ENCODE measurements at regions not wholly inside any gene's neighbourhood (a gene's known extent, or its start where the extent isn't known, plus 50 kb on each side); places are given as distances from the start of the nearest gene placed in this dataset.

DNA sequence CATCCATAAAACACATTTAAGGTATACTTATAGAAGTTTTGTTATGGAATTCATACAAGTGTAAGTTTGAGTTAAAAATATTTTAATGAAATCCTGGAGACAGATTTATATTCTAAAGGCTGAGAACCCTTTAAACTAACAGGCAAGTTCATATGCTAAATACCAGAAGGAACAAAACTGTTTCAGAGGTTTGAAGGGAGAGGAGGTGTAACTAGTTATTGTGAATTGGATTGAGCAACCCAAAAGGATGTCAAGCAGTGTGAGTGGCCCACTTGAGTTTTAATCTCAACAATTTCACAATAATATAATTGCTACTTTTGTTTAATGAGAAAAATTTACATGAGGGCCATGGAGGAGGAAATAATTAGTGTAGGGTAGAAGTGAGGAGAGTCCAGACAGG, 348.5 kb upstream of the ACTBL2 start:
- DNase-seq (ENCODE audit: low spot score in 2 of 2): no peak
- Histone ChIP-seq H3K4me3 (no peak overlapping the region), H3K27me3 (no peaks in the 10 kb centered on the region), H3K36me3 (no peaks in the 10 kb centered on the region), H3K9me3 (no peaks in the 10 kb centered on the region), H3K4me1 (no peaks in the 10 kb centered on the region), H3K27ac (no peak overlapping the region)
- intact Hi-C loops (cut with DNase I): no loop called here
- TF ChIP-seq, protein P1, sequence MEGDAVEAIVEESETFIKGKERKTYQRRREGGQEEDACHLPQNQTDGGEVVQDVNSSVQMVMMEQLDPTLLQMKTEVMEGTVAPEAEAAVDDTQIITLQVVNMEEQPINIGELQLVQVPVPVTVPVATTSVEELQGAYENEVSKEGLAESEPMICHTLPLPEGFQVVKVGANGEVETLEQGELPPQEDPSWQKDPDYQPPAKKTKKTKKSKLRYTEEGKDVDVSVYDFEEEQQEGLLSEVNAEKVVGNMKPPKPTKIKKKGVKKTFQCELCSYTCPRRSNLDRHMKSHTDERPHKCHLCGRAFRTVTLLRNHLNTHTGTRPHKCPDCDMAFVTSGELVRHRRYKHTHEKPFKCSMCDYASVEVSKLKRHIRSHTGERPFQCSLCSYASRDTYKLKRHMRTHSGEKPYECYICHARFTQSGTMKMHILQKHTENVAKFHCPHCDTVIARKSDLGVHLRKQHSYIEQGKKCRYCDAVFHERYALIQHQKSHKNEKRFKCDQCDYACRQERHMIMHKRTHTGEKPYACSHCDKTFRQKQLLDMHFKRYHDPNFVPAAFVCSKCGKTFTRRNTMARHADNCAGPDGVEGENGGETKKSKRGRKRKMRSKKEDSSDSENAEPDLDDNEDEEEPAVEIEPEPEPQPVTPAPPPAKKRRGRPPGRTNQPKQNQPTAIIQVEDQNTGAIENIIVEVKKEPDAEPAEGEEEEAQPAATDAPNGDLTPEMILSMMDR (IDR thresholded peaks at IDR 0.05): no peak

DNA sequence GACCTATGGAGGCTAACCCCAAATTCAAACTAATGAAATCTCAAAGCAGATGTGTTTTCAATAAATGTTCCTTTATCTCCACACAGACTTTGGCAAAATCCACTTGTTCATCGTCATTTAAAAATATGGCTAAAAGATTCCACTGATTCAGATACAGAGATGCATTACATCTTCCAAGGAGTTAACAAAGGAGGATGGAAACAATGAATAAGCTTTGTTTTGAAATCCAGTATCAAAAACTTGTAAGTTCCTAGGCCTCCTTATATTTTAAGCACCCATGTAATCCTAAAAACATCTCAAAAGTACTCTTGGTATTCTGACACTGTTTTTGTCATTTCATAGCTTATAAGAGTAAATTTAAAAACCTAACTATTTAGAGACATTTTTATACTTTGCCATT, 345.6 kb upstream of the ACTBL2 start:
- Histone ChIP-seq H3K27ac (no peak overlapping the region), H3K4me3 (no peak overlapping the region), H3K4me1 (no peaks in the 10 kb centered on the region), H3K27me3 (no peaks in the 10 kb centered on the region), H3K9me3 (no peaks in the 10 kb centered on the region), H3K36me3 (no peaks in the 10 kb centered on the region)
- intact Hi-C loops (cut with DNase I): no loop called here
- DNase-seq (ENCODE audit: low spot score in 2 of 2): no peak
- TF ChIP-seq, protein P1 (IDR thresholded peaks at IDR 0.05): no peak

DNA sequence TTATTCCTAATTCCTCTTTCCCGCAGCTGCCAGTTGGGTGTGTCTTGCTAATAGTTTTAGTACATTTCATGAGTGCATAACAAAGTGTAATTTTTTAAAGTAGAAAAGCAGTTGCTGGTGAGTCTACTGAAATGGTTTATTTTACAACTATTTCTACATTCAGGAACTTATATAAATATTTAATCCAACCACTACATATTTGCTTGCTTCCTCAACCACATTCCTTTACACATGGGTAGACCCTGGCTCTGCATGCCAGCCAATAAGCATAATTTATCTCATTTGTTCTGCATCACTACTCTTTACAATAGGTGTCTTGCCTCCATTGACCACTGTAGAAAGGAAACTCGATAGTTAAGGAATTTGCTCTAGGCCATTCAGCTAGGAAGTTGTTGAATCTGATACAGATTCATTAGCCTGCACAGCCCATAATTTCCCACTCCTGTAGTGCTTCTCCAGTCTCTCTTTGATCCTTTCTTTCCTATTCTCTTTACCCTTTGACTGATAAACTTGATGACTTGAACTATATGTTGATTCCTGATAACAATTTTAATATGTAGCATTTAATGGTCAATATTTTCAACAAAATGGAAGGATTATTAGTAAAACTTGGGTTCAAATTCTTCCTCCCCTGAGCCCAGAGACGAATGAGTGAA, 342.5 kb upstream of the ACTBL2 start:
- DNase-seq (ENCODE audit: low spot score in 2 of 2): no peak
- Histone ChIP-seq H3K27me3 (no peaks in the 10 kb centered on the region), H3K9me3 (peaks cover 8 to 9% of the 10 kb centered on the region in 2 donors), H3K4me3 (no peak overlapping the region), H3K27ac (no peak overlapping the region), H3K4me1 (no peaks in the 10 kb centered on the region), H3K36me3 (no peaks in the 10 kb centered on the region)
- TF ChIP-seq, protein P1 (IDR thresholded peaks at IDR 0.05): no peak
- intact Hi-C loops (cut with DNase I): no loop called here

GRCh38 chr5:57824623-57825022, 342.0 kb upstream of the ACTBL2 start:
- intact Hi-C loops (cut with DNase I): no loop called here
- Histone ChIP-seq H3K27me3 (no peaks in the 10 kb centered on the region), H3K9me3 (peaks cover 8 to 9% of the 10 kb centered on the region in 2 donors), H3K4me1 (no peaks in the 10 kb centered on the region), H3K4me3 (no peak overlapping the region), H3K36me3 (no peaks in the 10 kb centered on the region), H3K27ac (no peak overlapping the region)
- no peak for DNase-seq (ENCODE audit: low spot score in 2 of 2)
- TF ChIP-seq, protein P1 (IDR thresholded peaks at IDR 0.05): no peak

DNA sequence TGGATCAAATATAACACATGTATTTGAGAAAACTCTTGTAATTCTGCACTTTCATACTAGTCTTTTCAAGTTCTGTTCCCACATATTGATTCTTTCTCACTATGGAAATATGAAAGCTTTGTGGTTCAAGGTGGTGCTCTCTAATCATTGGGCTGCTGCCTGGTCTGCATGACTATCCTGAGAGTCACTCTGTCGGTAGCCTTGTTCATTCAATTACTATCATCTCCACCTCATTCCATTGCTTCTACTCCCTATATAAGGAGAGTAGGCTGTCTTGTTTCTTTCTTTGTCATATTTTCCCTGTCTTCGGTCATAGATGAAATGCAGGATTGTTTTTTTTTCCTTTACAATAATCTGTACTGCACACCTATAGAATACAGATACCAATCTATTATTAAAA, 341.4 kb upstream of the ACTBL2 start:
- intact Hi-C loops (cut with DNase I): no loop called here
- no peak overlapping the region for H3K4me3 ChIP-seq
- no peaks in the 10 kb centered on the region for H3K36me3 ChIP-seq
- H3K9me3 ChIP-seq: peaks cover 8 to 9% of the 10 kb centered on the region in 2 donors
- H3K27me3 ChIP-seq: no peaks in the 10 kb centered on the region
- no peak for DNase-seq (ENCODE audit: low spot score in 2 of 2)
- no peak overlapping the region for H3K27ac ChIP-seq
- no peaks in the 10 kb centered on the region for H3K4me1 ChIP-seq
- TF ChIP-seq, protein P1 (IDR thresholded peaks at IDR 0.05): no peak

DNA sequence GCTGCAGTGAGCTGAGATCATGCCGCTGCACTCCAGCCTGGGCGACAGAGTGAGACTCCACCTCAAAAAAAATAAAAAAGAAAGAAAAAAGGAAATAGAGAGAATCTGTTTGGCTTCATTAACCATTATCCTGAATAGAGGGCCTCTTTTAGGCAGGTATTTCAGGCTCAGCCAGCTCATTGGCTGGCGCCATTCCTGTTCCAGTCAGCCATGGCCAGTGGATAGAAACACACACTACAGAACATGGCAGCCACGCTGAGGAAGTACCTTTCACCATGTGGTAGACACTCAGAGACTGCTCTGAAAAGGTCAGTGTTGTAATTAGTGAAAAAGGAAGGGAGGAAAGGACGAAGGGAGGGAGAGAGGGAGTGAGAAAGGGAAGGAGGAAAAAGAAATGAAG, 340.0 kb upstream of the ACTBL2 start:
- intact Hi-C loops (cut with DNase I): no loop called here
- TF ChIP-seq, protein P1 (IDR thresholded peaks at IDR 0.05): no peak

More for the DNA sequence above, 340.0 kb upstream of the ACTBL2 start:
- no peaks in the 10 kb centered on the region for H3K27me3 ChIP-seq
- H3K4me3 ChIP-seq: no peak overlapping the region
- no peaks in the 10 kb centered on the region for H3K36me3 ChIP-seq
- H3K4me1 ChIP-seq: no peaks in the 10 kb centered on the region
- no peak overlapping the region for H3K27ac ChIP-seq
- DNase-seq (ENCODE audit: low spot score in 2 of 2): no peak
- H3K9me3 ChIP-seq: peaks cover 8 to 9% of the 10 kb centered on the region in 2 donors
